ENCODE measurements at regions not wholly inside any gene's neighbourhood (a gene's known extent, or its start where the extent isn't known, plus 50 kb on each side); places are given as distances from the start of the nearest gene placed in this dataset.
"Not testable (repeated sequence)": the region's sequence is repeated elsewhere in the genome, so short reads cannot be mapped to it uniquely, and the experiment has no call there.

DNA sequence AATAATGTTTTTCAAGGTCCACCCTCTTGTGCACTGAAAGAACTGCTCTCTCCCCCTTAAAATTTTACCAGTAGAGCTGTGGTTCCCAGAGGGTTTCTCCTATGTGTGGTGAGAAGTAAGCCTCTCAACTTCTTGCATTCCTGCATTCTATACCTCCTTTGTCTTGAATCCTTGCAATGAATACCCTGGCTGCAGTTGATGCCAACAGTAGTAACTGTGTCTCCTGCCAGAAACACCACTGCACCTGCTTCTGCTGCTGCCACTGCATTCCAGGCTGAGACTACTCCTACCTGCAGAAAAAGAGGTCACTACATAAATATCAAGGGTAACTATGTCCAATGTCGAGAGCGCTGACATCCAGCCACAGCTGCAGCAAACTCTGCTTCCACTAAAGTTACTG is 203.7 kb downstream of the TMEM167A start:
- H3K4me3 Mint-ChIP-seq: no peak overlapping the region
- H3K27ac Mint-ChIP-seq: no peak overlapping the region
- no peak for DNase-seq
- no peaks in the 10 kb centered on the region for H3K36me3 Mint-ChIP-seq
- ChIA-PET POLR2A (no interaction called here), CTCF (no interaction called here)
- H3K9me3 Mint-ChIP-seq: peaks cover 4% of the 10 kb centered on the region
- no peaks in the 10 kb centered on the region for H3K4me1 Mint-ChIP-seq (ENCODE audit: low read depth)
- peaks cover 1% of the 10 kb centered on the region for H3K27me3 Mint-ChIP-seq
- intact Hi-C loops (cut with micrococcal nuclease): no loop called here

DNA sequence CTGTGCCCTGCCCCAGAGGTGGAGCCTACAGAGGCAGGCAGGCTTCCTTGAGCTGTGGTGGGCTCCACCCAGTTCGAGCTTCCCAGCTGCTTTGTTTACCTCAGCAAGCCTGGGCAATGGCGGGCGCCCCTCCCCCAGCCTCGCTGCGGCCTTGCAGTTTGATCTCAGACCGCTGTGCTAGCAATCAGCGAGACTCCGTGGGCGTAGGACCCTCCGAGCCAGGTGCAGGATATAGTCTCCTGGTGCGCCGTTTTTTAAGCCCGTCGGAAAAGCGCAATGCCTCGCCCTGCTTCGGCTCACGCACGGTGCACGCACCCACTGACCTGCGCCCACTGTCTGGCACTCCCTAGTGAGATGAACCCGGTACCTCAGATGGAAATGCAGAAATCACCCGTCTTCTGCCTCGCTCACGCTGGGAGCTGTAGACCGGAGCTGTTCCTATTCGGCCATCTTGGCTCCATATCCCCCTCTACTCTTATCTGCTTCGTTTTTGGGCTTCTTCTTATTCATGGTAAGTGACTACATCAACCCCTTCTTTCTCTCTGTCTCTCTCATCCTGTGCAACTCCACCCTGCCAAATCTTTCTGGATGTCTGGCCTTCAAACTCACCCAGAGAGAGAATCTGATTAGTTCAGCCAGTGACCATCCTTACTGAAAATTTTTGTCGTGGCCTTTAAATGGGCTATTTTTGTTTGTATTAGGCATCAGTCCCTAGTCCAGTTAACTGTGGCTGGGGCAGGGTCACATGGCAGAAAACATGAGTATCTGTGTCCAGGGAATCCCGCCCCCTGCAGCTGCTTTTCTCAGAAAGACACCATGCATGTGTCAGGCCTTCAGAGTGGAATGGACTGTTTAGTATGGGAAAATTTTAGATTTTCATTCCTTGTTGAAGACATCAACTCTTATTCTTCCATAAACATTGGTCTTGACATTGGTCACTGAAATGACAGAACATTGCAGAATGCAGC is 204.6 kb downstream of the TMEM167A start:
- H3K27me3 Mint-ChIP-seq; H3K4me3 Mint-ChIP-seq; H3K9me3 Mint-ChIP-seq; POLR2A ChIA-PET; DNase-seq; H3K27ac Mint-ChIP-seq; CTCF ChIA-PET; H3K4me1 Mint-ChIP-seq (ENCODE audit: low read depth); H3K36me3 Mint-ChIP-seq; intact Hi-C loops (cut with micrococcal nuclease): not testable (repeated sequence)

DNA sequence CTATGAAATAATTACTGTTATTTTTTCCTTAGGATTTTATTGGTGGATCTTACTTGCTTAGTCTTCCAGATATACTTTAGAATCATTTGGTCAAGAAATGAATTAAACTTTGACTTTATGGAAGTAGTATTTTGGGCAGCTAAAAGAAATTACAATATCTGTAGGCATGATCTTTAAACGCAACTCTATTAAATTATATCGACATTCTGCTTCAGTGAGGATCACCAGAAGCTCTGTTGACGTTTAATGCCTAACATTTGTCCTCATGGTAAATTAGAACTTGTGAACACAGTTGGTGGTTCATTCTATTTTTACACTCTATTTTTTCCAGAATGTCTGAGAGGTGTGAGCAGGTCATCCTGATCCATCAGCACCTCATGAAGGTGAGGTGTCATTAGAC is 211.6 kb downstream of the TMEM167A start:
- ChIA-PET POLR2A (no interaction called here), CTCF (no interaction called here)
- H3K4me1 Mint-ChIP-seq (ENCODE audit: low read depth): no peaks in the 10 kb centered on the region
- H3K9me3 Mint-ChIP-seq: no peaks in the 10 kb centered on the region
- no peak overlapping the region for H3K27ac Mint-ChIP-seq
- no peak for DNase-seq
- no peak overlapping the region for H3K4me3 Mint-ChIP-seq
- no peaks in the 10 kb centered on the region for H3K27me3 Mint-ChIP-seq
- H3K36me3 Mint-ChIP-seq: no peaks in the 10 kb centered on the region
- intact Hi-C loops (cut with micrococcal nuclease): no loop called here

DNA sequence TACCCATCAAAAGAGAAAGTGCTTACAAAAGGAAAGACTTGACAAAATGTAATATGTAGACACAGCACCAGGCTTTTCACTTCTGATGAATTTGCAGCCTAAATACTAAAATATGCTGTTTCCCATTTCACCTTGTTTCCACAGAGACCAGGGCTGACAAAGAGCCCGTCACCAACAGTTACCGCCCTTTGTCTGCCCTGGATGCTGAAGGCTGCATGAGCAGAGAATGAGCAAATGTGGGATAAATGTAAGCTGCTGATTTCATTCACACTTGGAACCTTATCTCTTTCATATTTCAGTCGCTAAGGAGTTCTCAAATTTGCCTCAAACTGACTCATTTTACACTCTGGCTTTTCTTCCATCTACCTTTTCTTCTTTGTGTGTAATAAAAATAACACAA is 213.9 kb downstream of the TMEM167A start:
- DNase-seq: no peak
- POLR2A ChIA-PET: no interaction called here
- intact Hi-C loops (cut with micrococcal nuclease): no loop called here
- CTCF ChIA-PET: no interaction called here
- no peak overlapping the region for H3K4me3 Mint-ChIP-seq
- H3K27ac Mint-ChIP-seq: no peak overlapping the region
- no peaks in the 10 kb centered on the region for H3K36me3 Mint-ChIP-seq
- no peaks in the 10 kb centered on the region for H3K27me3 Mint-ChIP-seq
- no peaks in the 10 kb centered on the region for H3K4me1 Mint-ChIP-seq (ENCODE audit: low read depth)
- no peaks in the 10 kb centered on the region for H3K9me3 Mint-ChIP-seq

DNA sequence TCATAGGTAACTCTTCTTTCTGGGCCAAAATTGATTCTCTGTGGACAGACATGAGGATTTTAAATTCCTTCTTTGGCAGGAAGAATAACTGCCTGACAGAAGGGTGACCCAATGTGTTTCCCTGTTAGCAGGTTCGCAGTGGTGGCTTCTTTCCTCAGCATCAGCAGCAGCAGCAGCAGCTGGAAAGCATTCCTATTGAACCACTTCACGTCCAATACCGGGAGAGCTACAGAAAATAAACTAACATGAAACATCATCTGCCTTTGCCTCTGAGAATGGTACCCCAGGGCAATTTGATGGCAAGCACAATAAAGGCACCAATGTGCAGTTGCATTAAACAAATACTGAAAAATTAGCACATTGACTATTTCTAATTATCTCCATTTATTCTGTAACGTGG is 214.5 kb downstream of the TMEM167A start:
- Mint-ChIP-seq H3K27ac (no peak overlapping the region), H3K9me3 (no peaks in the 10 kb centered on the region), H3K4me1 (ENCODE audit: low read depth) (no peaks in the 10 kb centered on the region), H3K4me3 (no peak overlapping the region), H3K27me3 (no peaks in the 10 kb centered on the region), H3K36me3 (no peaks in the 10 kb centered on the region)
- no peak for DNase-seq
- ChIA-PET POLR2A (no interaction called here), CTCF (interaction anchor here (0.6 kb wide), 1 partner anchor 611 kb away, joined by 3 read pairs; no protein-coding TSS in a partner anchor)
- intact Hi-C loops (cut with micrococcal nuclease): no loop called here

DNA sequence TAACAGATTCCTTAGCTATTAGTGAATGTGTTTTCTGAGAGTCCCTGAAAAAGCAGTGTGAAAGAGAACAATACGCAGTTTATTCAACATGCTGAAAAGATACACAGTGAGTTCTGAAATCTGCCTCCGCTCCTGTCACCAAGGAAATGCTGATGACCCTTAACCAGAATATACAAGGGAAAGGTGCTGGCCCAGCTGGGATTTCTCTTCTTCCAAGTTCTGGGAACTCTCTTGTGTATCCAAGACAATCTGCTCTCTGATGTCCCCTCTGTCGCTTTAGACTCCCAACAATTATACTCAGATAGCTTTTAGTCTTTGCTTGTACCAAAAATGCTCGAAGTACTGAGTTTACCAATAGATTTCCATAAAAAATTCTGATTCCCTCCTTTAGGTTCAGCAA is 214.9 kb downstream of the TMEM167A start:
- CTCF ChIA-PET: interaction anchor here (0.6 kb wide), 1 partner anchor 611 kb away, joined by 3 read pairs; no protein-coding TSS in a partner anchor

DNA sequence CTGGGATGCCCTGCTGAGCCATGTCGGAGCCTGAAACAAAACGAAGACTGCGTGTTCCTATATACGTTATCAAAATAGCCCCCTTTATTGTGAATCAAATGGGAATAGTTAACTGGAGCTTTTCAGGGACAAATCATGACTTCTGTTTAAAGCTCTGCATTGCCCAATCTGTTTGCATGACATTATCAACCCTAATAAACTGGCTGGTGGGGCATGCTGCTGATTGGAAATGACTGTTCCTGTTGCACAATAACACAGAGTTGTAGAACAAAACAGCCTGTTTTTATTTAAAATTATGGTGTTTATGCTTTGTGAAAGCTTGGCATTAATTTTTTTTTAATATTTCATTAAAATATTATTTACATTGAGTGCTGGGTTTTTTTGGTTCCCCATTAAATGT is 215.5 kb downstream of the TMEM167A start:
- H3K9me3 Mint-ChIP-seq: no peaks in the 10 kb centered on the region
- H3K4me1 Mint-ChIP-seq (ENCODE audit: low read depth): no peaks in the 10 kb centered on the region
- DNase-seq: no peak
- no peak overlapping the region for H3K27ac Mint-ChIP-seq
- no peaks in the 10 kb centered on the region for H3K36me3 Mint-ChIP-seq
- CTCF ChIA-PET: no interaction called here
- POLR2A ChIA-PET: no interaction called here
- H3K4me3 Mint-ChIP-seq: no peak overlapping the region
- no peaks in the 10 kb centered on the region for H3K27me3 Mint-ChIP-seq
- intact Hi-C loops (cut with micrococcal nuclease): no loop called here

More for the DNA sequence above, 214.9 kb downstream of the TMEM167A start:
- no peaks in the 10 kb centered on the region for H3K27me3 Mint-ChIP-seq
- H3K9me3 Mint-ChIP-seq: no peaks in the 10 kb centered on the region
- no peak overlapping the region for H3K4me3 Mint-ChIP-seq
- intact Hi-C loops (cut with micrococcal nuclease): no loop called here
- H3K27ac Mint-ChIP-seq: no peak overlapping the region
- H3K4me1 Mint-ChIP-seq (ENCODE audit: low read depth): no peaks in the 10 kb centered on the region
- no peaks in the 10 kb centered on the region for H3K36me3 Mint-ChIP-seq
- POLR2A ChIA-PET: no interaction called here
- no peak for DNase-seq

DNA sequence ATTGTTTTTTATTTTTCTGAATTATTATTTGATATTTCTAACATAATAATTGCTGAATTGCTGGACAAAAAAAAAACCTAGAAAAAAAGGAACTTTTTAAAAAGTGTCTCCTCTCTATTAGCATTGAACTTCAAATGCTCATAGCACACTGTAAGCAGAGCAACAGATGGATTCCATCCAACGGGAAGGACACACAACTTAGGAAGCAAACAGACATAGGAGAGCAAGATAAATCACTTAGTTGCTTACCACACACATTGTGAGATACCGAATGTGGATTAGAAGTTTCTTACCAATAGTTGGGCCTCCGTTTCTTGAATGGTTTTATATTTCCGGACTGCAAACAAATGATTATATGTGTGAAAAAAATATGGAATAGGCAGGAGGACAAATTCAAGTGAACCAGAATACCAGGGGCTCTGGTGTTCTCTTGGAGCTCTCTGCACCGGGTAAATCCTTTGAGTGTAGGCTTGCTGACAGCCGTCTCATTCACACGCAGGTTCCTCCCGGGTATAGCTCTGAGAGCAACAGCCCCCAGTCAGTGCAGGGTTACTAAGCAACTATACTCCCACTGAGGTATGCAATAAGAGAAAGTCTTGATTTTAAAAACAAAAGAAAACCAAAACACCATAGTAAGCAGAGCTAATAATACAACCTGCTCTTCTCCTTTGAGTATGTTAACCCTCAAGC is 217.6 kb downstream of the TMEM167A start:
- H3K4me3 Mint-ChIP-seq: no peak overlapping the region
- ChIA-PET POLR2A (no interaction called here), CTCF (no interaction called here)
- DNase-seq: no peak
- no peak overlapping the region for H3K27ac Mint-ChIP-seq
- H3K36me3 Mint-ChIP-seq: no peaks in the 10 kb centered on the region
- H3K9me3 Mint-ChIP-seq: no peaks in the 10 kb centered on the region
- no peaks in the 10 kb centered on the region for H3K27me3 Mint-ChIP-seq
- intact Hi-C loops (cut with micrococcal nuclease): no loop called here
- H3K4me1 Mint-ChIP-seq (ENCODE audit: low read depth): no peaks in the 10 kb centered on the region

DNA sequence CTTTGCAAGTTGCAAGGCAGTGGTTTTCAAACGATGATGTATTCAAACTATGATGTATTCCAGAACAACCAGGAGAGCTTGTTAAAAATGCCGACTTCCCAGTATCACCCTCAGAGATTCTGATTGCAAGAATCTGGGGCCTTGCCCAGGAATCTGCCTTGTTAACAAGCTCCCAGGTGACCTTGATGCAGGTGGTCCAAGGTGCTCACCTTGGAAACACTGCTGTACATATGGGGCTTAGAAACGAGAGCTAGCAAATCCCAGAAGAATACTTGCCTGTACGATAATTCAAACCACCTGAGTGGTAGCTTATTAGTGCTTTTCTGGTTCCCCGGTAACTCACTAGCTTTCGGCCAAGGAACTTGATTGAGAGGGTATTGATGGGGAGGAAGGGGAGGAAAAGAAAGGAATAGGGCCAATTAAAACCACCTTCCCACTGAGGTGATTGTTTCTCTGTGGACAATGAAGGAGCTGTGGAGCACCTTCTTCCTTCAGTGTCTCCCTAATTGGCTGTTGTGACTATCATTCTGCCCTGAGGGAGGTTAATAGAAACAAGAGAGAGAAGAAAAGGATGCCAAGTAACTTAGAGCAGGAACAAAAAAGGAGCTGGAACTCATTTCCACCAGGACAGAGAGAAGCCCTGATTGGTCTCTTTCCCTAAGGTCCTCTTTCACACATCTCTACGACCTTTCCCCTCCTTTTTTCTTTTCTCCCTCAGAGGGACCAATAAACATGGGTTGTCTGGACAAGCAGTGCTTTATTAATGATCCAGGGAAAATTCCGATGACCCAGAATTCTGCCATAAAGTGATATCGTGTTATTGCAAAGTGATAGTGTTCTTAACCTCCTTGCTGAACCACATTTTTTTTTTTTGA is 218.8 kb downstream of the TMEM167A start:
- no peak overlapping the region for H3K27ac Mint-ChIP-seq
- H3K36me3 Mint-ChIP-seq: no peaks in the 10 kb centered on the region
- DNase-seq: no peak
- intact Hi-C loops (cut with micrococcal nuclease): no loop called here
- no peaks in the 10 kb centered on the region for H3K27me3 Mint-ChIP-seq
- H3K4me1 Mint-ChIP-seq (ENCODE audit: low read depth): no peaks in the 10 kb centered on the region
- H3K9me3 Mint-ChIP-seq: no peaks in the 10 kb centered on the region
- no peak overlapping the region for H3K4me3 Mint-ChIP-seq
- POLR2A ChIA-PET: no interaction called here
- CTCF ChIA-PET: no interaction called here

DNA sequence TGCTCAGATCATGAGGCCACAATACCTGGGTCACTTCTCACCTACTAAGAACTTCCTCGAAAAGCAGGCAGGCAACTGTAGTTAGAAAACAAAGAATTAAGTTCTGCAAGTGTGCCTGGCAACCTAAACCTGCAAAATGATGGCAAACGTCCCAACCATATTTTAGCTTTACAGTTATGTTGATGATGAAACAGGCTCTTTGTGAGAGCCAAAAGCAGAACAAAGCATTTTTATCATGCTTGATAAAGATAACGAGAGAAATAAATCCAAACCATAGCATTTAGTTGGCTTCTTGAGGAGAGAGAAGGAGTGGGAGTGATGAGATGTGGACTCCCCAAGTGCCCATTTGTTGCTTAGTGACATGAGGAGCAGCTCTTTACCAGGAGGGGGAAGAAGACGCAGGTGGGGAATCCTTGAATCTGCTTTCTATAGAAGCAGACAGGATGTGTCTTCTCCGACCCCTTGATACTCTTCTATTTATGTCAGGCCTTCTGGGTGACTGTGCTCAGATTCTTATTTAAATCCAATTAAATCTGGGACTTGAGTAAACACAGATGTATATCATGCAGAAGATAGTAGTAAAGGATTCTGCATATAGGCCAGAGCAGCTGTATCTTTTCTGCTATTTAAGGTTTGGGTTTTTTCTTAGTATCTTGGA is 221.2 kb downstream of the TMEM167A start:
- CTCF ChIA-PET: no interaction called here
- DNase-seq: no peak
- H3K4me3 Mint-ChIP-seq: no peak overlapping the region
- POLR2A ChIA-PET: no interaction called here
- H3K27ac Mint-ChIP-seq: no peak overlapping the region
- H3K9me3 Mint-ChIP-seq: no peaks in the 10 kb centered on the region
- intact Hi-C loops (cut with micrococcal nuclease): no loop called here
- no peaks in the 10 kb centered on the region for H3K4me1 Mint-ChIP-seq (ENCODE audit: low read depth)
- H3K36me3 Mint-ChIP-seq: no peaks in the 10 kb centered on the region
- H3K27me3 Mint-ChIP-seq: no peaks in the 10 kb centered on the region

DNA sequence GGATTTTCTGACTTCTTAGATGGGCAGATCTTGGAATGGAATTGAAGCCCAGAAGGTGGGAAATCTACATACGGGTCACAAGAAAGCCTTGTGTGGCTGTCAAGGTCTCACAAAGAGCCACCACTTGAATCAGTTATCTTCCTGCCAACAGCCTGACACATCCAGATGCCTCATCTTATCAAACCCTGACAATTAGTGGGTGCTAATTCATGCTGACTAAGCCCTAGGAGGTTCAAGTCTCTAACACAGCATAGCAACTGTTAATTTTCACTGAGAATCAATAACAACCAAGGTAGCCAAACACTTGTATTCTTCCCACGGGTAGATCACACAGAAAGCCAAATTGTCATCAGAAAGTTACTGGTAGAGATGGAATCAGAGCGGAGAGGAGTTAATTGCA is 222.2 kb downstream of the TMEM167A start:
- H3K36me3 Mint-ChIP-seq: no peaks in the 10 kb centered on the region
- no peaks in the 10 kb centered on the region for H3K9me3 Mint-ChIP-seq
- no peak overlapping the region for H3K4me3 Mint-ChIP-seq
- no peaks in the 10 kb centered on the region for H3K4me1 Mint-ChIP-seq (ENCODE audit: low read depth)
- no peak overlapping the region for H3K27ac Mint-ChIP-seq
- intact Hi-C loops (cut with micrococcal nuclease): no loop called here
- ChIA-PET POLR2A (no interaction called here), CTCF (no interaction called here)
- H3K27me3 Mint-ChIP-seq: peaks cover 2% of the 10 kb centered on the region
- no peak for DNase-seq

DNA sequence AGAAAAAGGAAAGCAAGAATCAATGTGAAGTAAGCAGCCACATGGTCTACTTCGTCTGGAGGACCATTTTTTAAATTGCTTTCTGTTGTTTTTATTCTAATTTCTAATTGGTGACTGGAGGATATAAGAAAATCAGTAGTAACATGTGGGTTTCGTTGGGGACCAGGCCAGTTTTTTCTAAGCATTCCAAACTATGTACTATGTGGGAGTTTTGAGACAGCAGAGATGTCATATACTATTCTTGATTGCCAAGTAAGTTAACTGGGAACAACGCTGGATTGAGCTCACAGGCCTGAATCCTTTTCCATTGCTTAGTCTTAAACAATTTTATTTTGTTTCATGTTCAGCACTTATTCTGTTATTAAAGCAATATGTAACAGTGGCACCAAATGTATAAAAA is 225.7 kb downstream of the TMEM167A start:
- Mint-ChIP-seq H3K36me3 (no peaks in the 10 kb centered on the region), H3K4me3 (no peak overlapping the region), H3K27ac (no peak overlapping the region), H3K27me3 (peaks cover 2% of the 10 kb centered on the region), H3K9me3 (no peaks in the 10 kb centered on the region), H3K4me1 (ENCODE audit: low read depth) (no peaks in the 10 kb centered on the region)
- CTCF ChIA-PET: no interaction called here
- POLR2A ChIA-PET: no interaction called here
- intact Hi-C loops (cut with micrococcal nuclease): no loop called here
- DNase-seq: no peak
